ENCODE measurements at regions not wholly inside any gene's neighbourhood (a gene's known extent, or its start where the extent isn't known, plus 50 kb on each side); places are given as distances from the start of the nearest gene placed in this dataset.

GRCh38 chr4:38577462-38577861, 86.5 kb upstream of the KLF3 start:
- Histone ChIP-seq H3K4me1 (peaks cover 0 to 27% (median 11%) of the 10 kb centered on the region in 4 donors), H3K27me3 (no peaks in the 10 kb centered on the region), H3K27ac (no peak overlapping the region), H3K9me3 (no peaks in the 10 kb centered on the region), H3K36me3 (no peaks in the 10 kb centered on the region), H3K4me3 (no peak overlapping the region)
- TF ChIP-seq CTCF (IDR thresholded peaks at IDR 0.05) (no peak), POLR2AphosphoS5 (IDR thresholded peaks at IDR 0.05) (no peak), POLR2A (IDR thresholded peaks at IDR 0.05) (no peak), EP300 (IDR thresholded peaks at IDR 0.05; ENCODE audit: low read depth) (no peak)
- in situ Hi-C loops (cut with MboI; ENCODE audit: low pct_ligation_motif_present in 1 of 4, low pct_unique_long_range_greater_than_20kb in 1 of 4, low sequenced_read_pairs in 3 of 4): no loop called here
- intact Hi-C loops (cut with DNase I; ENCODE audit: low total_unique reads): no loop called here
- no peak for DNase-seq

GRCh38 chr4:38581426-38582106, 82.4 kb upstream of the KLF3 start:
- H3K4me1 ChIP-seq: peaks cover 0 to 16% (median 10%) of the 10 kb centered on the region in 4 donors
- intact Hi-C loops (cut with DNase I; ENCODE audit: low total_unique reads): no loop called here
- TF ChIP-seq POLR2A (IDR thresholded peaks at IDR 0.05): no peak
- no peak for TF ChIP-seq EP300 (IDR thresholded peaks at IDR 0.05; ENCODE audit: low read depth)
- no peak for TF ChIP-seq POLR2AphosphoS5 (IDR thresholded peaks at IDR 0.05)
- no peak for TF ChIP-seq CTCF (IDR thresholded peaks at IDR 0.05)
- WGBS, 2 donors (ENCODE audit: low coverage in 1 of 2): 38 to 39% methylated on average over 6 of the region's 6 CpGs
- no peaks in the 10 kb centered on the region for H3K36me3 ChIP-seq
- H3K4me3 ChIP-seq: no peak overlapping the region
- H3K9me3 ChIP-seq: no peaks in the 10 kb centered on the region
- no peaks in the 10 kb centered on the region for H3K27me3 ChIP-seq
- no peak for DNase-seq
- H3K27ac ChIP-seq: peak overlapping the region in 3 of 4 donors; percentile 7 to 69 (median 20)
- in situ Hi-C loops (cut with MboI; ENCODE audit: low pct_ligation_motif_present in 1 of 4, low pct_unique_long_range_greater_than_20kb in 1 of 4, low sequenced_read_pairs in 3 of 4): no loop called here

- Histone ChIP-seq H3K9me3 (no peaks in the 10 kb centered on the region), H3K4me1 (peaks cover 0 to 16% (median 10%) of the 10 kb centered on the region in 4 donors), H3K4me3 (no peak overlapping the region), H3K27ac (peak overlapping the region in 3 of 4 donors; percentile 7 to 69 (median 20)), H3K36me3 (no peaks in the 10 kb centered on the region), H3K27me3 (no peaks in the 10 kb centered on the region)
- TF ChIP-seq POLR2A (IDR thresholded peaks at IDR 0.05): no peak
- peak; percentile 81 for TF ChIP-seq EP300 (IDR thresholded peaks at IDR 0.05; ENCODE audit: low read depth)
- no peak for TF ChIP-seq CTCF (IDR thresholded peaks at IDR 0.05)
- TF ChIP-seq POLR2AphosphoS5 (IDR thresholded peaks at IDR 0.05): peak; percentile 82 to 97 (median 90)
- intact Hi-C loops (cut with DNase I; ENCODE audit: low total_unique reads): no loop called here
- in situ Hi-C loops (cut with MboI; ENCODE audit: low pct_ligation_motif_present in 1 of 4, low pct_unique_long_range_greater_than_20kb in 1 of 4, low sequenced_read_pairs in 3 of 4): no loop called here
- DNase-seq: no peak
- WGBS, 2 donors (ENCODE audit: low coverage in 1 of 2): 67 to 75% methylated on average over 1 of the region's 1 CpG
These were observed 81.6 kb upstream of the KLF3 start for GRCh38 chr4:38582445-38582844.

GRCh38 chr4:38582889-38583470, 81.0 kb upstream of the KLF3 start:
- in situ Hi-C loops (cut with MboI; ENCODE audit: low pct_ligation_motif_present in 1 of 4, low pct_unique_long_range_greater_than_20kb in 1 of 4, low sequenced_read_pairs in 3 of 4): no loop called here
- TF ChIP-seq POLR2A (IDR thresholded peaks at IDR 0.05): no peak
- TF ChIP-seq POLR2AphosphoS5 (IDR thresholded peaks at IDR 0.05): no peak
- TF ChIP-seq EP300 (IDR thresholded peaks at IDR 0.05; ENCODE audit: low read depth): no peak
- TF ChIP-seq CTCF (IDR thresholded peaks at IDR 0.05): no peak

More at GRCh38 chr4:38582889-38583470, 81.0 kb upstream of the KLF3 start:
- peak overlapping the region in 3 of 4 donors; percentile 7 to 69 (median 49) for H3K27ac ChIP-seq
- H3K9me3 ChIP-seq: no peaks in the 10 kb centered on the region
- peaks cover 0 to 16% (median 10%) of the 10 kb centered on the region in 4 donors for H3K4me1 ChIP-seq
- no peaks in the 10 kb centered on the region for H3K36me3 ChIP-seq
- 66 to 75% methylated on average over 1 to 3 of the region's 3 CpGs for WGBS, 2 donors (ENCODE audit: low coverage in 1 of 2)
- intact Hi-C loops (cut with DNase I; ENCODE audit: low total_unique reads): no loop called here
- no peak overlapping the region for H3K4me3 ChIP-seq
- DNase-seq: no peak
- H3K27me3 ChIP-seq: no peaks in the 10 kb centered on the region
